GM12872 (cell line): ENCODE measurements at regions not wholly inside any gene's neighbourhood (a gene's known extent, or its start where the extent isn't known, plus 50 kb on each side); places are given as distances from the start of the nearest gene placed in this dataset.

Experiments used
- CTCF ChIP-seq: IDR thresholded peaks from 3 replicates; pipeline ENCODE4 v1.5.1; 2011; ENCODE audit warnings: low read depth, mild to moderate bottlenecking, low read length, moderate library complexity; ENCODE audit not compliant: insufficient read depth

- TF ChIP-seq CTCF = no peak
Observed at GRCh38 chr2:8268172-8268783, 413.6 kb upstream of the ID2 start.

- no peak for TF ChIP-seq CTCF
Observed at GRCh38 chr2:8270699-8271098, 411.2 kb upstream of the ID2 start.

GRCh38 chr2:8271461-8271860 is 410.4 kb upstream of the ID2 start:
- TF ChIP-seq CTCF = no peak

DNA sequence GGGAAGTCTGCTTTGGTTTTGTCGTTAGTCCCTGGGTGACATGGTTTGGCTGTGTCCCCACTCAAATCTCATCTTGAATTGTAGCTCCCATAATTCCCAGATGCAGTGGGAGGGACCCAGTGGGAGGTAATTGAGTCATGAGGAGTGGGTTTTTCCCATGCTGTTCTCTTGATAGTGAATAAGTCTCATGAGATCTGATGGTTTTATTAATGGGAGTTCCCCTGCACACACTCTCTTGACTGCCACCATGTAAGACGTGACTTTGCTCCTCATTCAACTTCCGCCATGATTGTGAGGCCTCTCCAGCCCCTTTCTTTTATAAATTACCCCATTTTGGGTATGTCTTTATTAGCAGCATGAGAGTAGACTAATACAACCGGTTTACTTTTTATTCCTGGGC is 405.8 kb upstream of the ID2 start:
- no peak for TF ChIP-seq CTCF

DNA sequence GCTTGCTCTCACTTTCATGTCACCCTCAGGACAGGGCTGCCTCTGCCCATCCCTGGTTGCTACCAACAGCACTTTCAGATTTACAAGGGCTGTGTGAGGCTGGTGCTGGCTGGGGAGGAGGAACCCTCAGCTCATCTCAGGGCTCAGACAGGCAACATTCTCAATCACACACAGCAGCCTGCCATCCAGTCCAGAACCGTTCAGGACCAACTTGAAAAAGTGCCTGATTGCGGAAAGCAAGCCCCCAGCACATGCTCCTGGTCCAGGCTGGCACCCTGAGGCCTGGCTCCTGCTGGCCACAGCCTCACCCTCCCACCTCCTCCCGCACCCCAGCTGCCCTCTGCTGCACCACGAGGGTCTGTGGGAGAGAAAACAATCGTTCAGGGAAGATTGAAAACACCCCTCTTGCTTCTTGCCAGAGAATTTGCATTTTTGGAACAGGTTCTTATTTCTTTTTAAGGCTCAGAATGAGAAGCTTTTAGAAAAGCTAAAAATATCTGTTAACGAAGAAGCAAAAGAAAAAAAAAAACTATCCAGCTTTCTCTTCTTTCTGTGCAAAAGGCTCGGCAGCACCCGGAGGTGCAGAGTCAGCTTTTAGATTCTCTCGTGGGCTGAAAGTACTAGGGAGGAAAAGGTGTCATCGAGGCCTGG is 403.8 kb upstream of the ID2 start:
- no peak for TF ChIP-seq CTCF

DNA sequence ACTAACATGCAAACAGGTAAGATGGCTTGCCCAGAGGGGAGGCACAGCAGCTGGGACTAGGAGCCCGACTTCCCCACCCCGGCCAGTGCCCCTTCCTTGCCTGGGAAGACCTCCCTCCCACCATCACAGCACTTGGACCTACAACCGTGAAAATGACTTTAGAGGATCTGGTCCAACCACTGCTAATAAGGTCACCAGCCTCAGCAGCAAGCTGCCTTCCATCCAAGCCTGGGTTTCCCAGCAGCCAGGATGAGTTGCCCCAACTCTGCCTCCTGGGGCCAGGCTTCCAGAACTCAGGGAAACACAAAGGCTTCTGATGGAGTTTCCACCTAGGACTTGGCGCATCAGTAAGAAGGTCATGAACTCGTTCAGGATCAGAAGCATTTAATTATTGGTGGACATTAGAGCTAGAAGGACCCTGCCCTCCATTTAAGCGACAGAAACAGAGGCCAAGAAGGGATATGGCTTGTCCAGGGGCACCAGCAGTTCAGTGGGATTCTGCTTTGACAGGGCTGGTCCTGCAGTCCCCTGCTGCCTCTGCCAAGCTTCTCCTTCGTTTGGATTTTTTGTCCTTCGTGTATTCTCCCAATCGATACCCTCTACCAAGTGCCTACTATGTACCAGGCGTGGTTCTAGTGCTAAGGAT is 403.0 kb upstream of the ID2 start:
- no peak for TF ChIP-seq CTCF

DNA sequence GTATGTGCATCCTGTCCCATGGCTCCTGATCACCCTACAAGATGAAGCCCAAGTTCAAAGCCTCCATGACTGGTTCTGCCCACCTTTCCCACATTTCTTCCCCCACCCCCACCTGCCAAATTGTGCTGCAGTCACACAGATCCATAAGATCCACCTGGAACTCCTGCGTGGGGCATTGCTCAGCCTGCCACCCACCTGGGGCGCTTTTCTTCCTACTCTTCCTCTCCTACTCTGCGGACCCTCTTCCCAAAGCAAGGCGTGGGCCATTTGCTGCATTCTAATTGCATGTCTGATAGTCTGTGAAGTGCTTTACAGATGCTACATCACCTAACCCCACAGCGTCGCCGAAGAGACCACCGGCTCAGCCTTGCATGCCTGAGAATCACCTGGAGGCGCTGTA is 402.4 kb upstream of the ID2 start:
- TF ChIP-seq CTCF = no peak
